Ovary (tissue), 3 donors: ENCODE measurements at regions not wholly inside any gene's neighbourhood (a gene's known extent, or its start where the extent isn't known, plus 50 kb on each side); places are given as distances from the start of the nearest gene placed in this dataset.

ENCODE experiments used
- EP300 ChIP-seq: sonication (generic); formaldehyde crosslinking; IDR thresholded peaks from one replicate; pipeline ENCODE4 v1.6.1; 2017; ENCODE audit warnings: antibody characterized with exemption
- TF ChIP-seq, protein P1 (sequence below), 3 donors: fragments of 450-650 bp in 2 of 3; fragments of 200-600 bp in 1 of 3; IDR thresholded peaks; one replicate each; pipeline versions ENCODE4 v1.5.1 to v1.8.0; 2016 to 2022; ENCODE audit warnings: antibody characterized with exemption in 3 of 3, mild to moderate bottlenecking in 1 of 3
- donor health status: DM: no; HTN: no; CAD: no.

DNA sequence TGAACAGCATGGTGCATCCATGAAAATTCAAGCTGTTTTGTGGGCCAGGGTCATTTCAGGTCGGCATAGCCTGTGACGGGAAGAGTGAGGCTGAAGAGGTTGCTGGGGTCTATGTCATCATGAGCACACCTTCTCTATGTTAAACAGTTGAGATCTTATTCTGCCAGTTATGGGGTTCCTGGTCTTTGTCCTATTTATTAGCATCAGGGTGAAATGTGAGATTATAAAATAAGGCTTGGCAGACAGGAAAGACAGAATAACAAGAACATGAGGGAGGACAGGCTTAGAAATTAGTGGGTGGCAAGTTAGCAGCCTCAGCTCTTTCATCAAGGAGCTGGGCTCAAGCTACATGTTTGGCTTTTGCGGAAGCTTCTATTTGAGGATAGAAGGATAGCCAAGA is 51.7 kb upstream of the CLNK start:
- TF ChIP-seq, protein P1, sequence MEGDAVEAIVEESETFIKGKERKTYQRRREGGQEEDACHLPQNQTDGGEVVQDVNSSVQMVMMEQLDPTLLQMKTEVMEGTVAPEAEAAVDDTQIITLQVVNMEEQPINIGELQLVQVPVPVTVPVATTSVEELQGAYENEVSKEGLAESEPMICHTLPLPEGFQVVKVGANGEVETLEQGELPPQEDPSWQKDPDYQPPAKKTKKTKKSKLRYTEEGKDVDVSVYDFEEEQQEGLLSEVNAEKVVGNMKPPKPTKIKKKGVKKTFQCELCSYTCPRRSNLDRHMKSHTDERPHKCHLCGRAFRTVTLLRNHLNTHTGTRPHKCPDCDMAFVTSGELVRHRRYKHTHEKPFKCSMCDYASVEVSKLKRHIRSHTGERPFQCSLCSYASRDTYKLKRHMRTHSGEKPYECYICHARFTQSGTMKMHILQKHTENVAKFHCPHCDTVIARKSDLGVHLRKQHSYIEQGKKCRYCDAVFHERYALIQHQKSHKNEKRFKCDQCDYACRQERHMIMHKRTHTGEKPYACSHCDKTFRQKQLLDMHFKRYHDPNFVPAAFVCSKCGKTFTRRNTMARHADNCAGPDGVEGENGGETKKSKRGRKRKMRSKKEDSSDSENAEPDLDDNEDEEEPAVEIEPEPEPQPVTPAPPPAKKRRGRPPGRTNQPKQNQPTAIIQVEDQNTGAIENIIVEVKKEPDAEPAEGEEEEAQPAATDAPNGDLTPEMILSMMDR (IDR thresholded peaks at IDR 0.05) = no peak
- TF ChIP-seq EP300 = no peak
